HG02840 (cell line): ENCODE measurements at regions not wholly inside any gene's neighbourhood (a gene's known extent, or its start where the extent isn't known, plus 50 kb on each side); places are given as distances from the start of the nearest gene placed in this dataset.
"Not testable (repeated sequence)": the region's sequence is repeated elsewhere in the genome, so short reads cannot be mapped to it uniquely, and the experiment has no call there.

Experiments
- ATAC-seq: cut with Tn5 transposase; IDR thresholded peaks from one replicate; pipeline ENCODE4 v1.9.1; 2021; ENCODE audit warnings: mild to moderate bottlenecking, moderate library complexity, moderate number of reproducible peaks; ENCODE audit not compliant: unreplicated experiment, low FRiP score

DNA sequence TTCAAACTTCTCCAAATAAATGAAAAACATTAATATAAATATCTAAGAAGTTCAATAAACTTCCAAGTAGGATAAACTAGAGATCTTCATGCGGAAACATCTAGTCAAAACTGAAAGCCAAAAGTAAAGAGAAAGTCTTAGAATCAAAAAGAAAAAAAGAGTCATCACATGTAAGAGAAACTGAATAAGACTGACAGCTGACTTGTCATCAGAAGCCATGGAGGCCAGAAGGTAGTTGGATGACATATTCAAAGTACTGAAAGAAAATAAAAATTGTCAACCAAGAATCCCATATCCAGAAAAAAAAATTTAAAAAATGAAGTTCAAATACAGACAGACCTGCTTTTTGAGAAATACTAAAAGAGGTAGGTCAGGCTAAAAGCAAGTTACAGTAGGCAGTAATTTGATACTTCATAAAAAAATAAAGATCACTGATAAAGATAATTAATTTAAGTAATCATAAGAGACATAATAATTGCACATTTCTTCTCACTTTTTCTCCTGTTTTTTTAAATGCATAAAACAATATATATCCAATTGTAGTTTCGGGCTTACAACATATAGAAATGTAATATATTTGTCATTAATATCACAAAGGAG lies 327.6 kb upstream of the PCDH9 start:
- ATAC-seq: no peak

DNA sequence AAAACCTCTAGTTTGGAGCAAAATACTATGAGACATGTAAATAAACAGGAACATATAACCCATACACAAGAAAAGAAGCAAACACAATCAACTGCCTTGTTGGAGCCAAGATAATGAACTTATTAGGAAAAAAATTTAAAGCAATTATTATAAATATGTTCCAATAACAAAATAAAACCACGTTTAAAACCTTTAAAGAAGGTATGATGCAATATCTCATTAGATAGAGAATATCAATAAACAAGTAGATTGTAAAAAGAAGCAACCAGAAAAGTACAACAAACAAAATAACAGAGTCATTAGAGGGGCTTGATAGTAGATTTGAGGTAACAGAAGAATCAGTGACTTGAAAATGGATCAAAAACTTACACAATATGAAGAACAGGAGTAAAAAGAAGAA lies 327.0 kb upstream of the PCDH9 start:
- no peak for ATAC-seq

DNA sequence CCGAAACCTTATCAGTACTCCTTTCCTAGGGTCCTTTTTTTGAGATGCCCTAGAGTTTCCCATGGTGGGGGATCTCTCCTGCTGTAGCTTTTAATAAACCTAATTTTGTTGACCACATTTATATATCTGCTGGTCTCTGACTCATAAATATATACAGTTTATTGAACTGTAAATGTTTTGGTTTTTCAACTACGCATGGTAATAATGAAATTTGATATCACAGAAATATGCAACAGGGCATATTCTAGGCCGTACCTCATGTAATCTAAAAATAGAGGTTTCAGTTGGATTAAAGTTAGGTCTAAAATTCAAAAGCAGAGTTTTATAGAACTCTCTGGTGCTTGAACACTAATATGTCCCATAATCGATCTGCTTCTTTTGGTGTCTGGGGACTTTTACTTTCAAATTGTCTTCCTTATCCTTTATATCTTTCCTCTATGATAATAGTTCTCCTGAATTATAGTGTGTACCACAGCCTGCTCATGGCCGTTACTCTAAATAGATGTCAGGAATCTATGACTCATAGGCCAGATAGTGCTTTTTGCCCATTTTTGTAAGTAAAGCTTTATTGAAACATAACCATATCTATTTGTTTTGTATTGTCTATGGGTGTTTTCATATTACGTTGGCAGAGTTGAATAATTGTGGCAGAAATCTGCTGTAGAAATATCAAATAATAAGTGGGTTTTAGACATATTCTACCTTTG lies 324.8 kb upstream of the PCDH9 start:
- ATAC-seq: no peak

DNA sequence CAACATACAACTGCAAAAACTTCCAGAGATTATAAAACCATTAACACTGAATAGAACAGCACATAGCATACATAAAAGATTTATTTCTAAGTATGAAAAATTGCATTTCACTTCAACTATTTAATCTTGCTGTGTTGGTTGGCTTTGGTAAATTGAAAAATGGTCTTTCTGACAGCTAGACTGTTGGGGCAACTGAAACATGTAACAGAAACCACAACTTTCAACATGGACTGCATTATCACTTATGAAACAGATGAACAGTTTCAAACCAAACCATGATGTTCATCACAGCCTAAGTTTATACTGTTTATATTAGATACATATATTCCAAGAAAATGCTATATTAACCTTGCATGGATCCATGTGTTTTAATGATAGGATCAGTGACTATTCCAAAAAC lies 324.1 kb upstream of the PCDH9 start:
- no peak for ATAC-seq

DNA sequence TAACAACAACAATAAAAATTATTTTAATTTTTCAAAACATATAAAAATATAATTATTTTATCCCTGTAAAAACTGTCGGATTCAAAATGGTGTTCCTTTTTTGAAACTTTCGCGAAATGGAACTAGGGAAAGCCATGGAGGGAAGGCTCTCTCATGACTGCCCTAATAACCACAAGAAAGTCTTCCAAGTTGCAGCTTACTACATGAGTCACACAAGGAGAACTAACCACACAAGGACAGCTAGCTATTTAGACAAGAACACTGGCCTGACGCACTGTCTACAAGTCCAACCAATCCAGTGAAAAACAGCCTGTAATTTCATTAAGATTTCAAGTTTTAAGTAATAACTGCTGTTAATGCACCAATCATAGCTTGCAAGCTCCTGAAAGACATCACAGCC lies 319.2 kb upstream of the PCDH9 start:
- ATAC-seq: no peak

DNA sequence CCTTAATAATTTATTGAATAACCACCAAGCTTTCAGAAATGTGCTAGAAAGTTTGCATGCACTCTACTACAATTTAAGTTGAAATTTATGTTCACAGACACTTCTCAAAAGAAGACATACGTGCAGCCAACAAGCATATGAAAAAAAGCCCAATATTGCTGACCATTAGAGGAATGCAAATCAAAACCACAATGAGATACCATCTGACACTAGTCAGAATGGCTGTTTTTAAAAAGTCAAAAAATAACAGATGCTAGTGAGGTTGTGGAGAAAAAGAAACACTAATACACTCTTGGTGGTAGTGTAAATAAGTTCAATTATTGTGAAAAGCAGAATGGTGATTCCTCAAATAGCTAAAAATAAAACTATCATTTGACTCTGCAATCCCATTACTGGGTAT lies 308.8 kb upstream of the PCDH9 start:
- ATAC-seq: no peak

DNA sequence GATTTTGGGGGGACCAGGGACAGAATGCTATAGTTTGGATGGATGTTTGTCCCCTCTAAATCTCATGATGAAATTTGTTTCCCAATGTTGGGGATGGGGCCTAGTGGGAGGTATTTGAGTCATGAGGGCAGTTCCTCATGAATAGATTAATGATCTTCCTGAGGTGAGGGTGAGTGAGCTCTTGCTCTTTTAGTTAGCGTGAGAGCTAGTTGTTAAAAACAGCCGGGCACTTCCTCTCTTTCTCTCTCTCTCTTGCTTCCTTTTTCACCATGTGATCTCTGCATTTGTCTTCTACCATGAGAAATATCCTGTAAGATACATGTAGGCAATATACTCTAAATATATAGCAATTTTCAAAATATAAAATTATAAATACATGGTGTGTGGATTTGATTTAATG lies 290.8 kb upstream of the PCDH9 start:
- no peak for ATAC-seq

DNA sequence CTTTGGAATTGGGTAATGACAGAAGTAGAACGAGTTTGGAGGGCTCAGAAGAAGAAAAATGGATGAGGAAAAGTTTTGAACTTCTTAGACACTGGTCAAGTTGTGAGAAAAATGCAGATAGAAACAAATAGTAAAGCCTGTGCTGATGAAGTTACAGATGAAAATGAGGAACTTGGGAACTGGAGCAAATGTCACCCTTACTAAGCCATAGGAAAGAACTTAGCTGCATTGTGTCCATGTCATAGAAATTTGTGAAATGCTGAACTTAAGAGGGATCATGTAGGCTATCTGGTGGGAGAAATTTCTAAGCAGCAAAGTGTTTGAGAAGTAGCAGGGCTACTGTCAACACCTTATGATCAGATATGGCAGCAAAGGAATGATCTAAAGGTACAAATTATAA lies 289.2 kb upstream of the PCDH9 start:
- no peak for ATAC-seq

DNA sequence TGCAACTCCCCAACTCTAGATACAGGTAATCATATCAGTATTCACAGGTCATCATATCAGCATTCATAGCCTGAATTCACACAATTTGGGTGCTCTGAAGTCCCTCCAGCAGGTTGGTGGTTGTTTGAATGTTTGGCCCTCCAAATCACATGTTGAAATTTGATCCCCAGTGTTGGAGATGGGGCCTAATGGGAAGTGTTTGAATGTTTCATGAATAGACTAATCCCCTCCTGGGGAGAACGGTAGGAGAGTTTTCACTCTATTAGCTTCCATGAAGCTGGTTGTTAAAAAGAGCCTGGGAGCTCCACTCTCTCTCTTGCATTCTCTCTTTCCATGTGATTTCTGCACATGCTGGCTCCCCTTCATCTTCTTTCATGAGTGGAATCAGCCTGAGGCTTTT lies 288.6 kb upstream of the PCDH9 start:
- ATAC-seq: no peak

DNA sequence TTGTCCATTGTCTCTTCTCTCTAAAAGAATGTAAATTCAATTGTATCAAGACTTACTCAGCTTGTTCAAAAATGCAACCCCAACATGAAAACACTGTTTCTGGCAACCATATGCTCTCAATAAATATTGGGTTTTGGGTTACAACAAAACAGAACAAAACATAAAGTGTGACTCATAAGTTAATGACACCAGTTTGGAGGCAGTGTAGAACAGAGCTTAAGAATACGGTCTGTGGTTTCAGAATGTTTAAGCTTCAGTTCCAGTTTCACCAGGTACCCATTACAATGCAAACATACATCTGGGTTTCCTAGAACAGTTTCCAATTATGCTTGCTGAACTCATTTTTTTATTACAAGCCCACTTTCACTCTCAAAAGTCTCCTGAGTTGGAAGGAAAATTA lies 285.8 kb upstream of the PCDH9 start:
- no peak for ATAC-seq

DNA sequence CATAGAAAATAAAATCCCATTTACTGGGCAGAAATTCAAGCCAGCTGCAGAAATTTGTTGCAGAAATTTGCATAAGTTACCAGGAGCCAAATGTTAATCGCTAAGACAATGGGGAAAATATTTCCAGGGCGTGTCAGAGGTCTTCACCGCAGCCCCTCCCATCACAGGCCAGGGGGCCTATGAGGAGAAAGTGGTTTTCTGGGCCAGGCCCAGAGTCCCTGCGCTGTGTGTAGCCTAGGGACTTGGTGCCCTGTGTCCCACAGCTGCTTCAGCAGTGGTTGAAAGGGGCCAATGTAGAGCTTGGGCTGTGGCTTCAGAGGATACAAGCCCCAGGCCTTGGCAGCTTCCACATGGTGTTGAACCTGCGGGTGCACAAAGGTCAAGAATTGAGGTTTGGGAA lies 278.9 kb upstream of the PCDH9 start:
- no peak for ATAC-seq

DNA sequence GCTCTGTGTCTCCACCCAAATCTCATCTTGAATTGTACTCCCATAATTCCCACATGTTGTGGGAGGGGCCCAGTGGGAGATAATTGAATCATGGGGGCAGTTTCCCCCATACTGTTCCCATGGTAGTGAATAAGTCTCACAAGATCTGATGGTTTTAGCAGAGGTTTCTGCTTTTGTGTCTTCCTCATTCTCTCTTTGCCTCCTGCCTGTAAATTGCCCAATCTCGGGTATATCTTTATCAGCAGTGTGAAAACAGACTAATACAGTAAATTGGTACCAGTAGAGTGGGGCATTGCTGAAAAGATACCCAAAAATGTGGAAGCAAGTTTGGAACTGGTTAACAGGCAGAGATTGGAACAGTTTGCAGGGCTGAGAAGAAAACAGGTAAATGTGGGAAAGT lies 278.1 kb upstream of the PCDH9 start:
- not testable (repeated sequence) for ATAC-seq

DNA sequence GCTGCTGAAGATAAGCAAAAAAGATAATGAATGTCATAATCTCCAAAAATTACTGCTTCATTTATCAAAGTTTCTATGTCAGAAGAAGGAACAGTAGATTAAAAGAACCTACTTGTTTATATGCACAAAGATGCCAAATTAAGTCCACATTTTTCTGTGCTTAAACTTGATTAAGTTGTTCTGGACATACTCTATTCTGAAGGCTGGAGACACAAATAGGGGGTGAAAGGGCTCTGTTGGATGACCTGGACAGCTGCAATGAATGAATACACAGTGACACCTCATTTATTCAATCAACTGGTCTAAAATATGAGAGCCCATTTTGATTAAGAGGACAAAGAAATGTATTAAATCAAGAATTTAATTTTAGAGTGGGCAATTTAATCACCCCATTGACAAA lies 276.3 kb upstream of the PCDH9 start:
- no peak for ATAC-seq

DNA sequence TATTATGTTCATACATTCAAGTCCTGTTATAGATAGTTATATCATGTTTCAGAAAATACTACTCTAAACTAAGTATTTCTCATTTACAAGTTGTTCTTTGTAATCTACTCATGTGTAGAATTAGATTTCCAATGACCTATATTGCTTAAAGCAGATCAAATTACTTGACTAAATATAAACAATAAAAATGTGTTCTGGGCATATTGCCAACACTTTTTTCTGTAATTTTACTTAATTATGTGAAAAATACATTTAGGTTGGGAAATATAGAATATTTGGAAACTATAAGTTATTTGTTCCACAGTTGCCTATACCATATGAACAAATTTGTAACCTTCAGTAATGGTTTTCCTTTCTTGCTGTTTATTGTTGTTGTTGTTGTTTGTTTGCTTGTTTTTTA lies 275.2 kb upstream of the PCDH9 start:
- no peak for ATAC-seq

DNA sequence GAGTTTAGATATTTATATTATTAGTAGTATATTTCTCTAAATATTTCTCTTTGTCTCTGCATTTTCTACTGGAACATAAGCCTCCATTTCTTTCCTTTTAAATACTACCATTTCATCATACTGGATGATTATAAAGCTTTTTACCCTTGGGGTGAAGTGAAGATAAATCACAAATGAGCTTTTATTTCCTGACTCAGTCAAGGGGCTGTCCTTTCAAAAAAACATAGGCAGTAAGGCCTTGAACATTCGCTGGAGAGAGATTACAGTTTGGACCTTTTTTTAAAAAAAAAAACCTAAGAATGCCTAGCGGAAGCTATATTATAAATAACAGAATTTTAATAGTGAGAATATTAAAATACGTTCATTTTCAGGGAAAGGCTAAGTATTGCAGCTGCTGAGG lies 268.8 kb upstream of the PCDH9 start:
- ATAC-seq: no peak

DNA sequence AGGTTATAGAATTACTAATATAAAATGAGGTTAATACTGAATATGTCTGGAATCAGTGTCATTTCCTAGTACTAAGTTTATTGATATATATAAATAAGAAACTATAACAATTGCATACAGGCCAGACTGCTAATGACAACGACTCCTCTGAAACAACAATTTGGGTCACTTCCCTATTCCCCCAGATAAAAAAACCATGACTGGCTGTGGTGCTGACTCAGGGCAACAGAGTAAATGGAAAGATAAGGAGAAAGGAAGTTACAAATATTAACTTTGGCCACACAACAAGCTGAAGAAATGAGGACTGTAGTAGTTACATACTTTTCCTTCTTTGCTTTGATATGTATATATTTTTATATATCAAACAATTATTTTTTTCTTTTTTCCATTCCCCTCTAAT lies 263.7 kb upstream of the PCDH9 start:
- ATAC-seq: no peak

DNA sequence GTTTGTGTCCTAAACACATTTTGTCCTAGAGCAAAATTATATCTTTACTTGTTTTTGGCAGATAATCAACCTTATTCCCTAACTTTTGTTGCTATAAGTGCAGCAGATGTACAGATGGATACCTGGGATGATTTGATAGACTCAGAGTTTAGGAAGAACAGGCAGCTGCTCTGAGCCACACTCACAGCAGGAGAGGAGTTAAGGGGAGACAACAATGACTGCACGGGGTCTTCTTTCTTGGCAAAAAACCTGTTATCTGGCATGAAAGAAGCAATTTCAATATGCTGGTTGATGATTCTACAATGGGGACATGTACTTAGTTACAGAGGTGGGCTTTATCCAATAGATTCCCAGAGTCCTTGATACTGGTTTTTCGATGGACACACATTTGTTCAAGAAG lies 258.9 kb upstream of the PCDH9 start:
- no peak for ATAC-seq

DNA sequence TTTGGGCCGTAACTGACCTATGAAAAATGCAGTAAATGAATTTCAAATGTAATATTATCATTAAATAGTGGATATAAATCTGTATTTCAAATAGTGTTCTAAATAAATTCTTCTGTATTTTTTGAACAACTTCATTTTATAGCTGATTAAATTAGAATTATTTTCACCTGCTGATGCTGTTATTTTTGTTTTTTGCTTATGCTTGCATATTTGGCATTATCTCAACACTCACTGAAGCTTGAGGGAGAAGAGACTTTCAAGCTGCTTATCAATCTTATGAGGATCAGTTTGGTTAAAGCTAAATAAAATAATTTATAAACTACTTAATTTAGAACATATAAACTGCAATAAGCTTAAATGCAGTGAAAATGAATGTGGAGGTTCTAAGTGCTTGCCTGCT lies 251.3 kb upstream of the PCDH9 start:
- no peak for ATAC-seq

DNA sequence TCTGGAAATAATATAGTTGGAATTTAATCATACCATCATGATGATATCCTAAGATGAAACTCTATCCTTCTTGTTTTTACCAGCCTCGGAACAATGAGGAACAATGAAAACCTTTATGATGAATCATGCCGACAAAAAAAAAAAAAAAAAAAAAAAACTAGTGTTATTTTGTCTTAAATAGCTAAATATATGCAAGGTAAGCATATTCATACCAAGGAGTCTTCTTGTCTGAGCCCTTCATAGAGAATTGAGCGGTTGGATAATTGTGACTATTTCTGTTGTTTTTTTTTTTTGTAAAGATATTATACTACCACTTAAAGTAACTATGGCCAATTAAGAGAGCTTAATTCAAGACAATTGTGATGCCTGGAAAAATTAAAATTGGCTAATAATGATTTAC lies 244.0 kb upstream of the PCDH9 start:
- no peak for ATAC-seq

DNA sequence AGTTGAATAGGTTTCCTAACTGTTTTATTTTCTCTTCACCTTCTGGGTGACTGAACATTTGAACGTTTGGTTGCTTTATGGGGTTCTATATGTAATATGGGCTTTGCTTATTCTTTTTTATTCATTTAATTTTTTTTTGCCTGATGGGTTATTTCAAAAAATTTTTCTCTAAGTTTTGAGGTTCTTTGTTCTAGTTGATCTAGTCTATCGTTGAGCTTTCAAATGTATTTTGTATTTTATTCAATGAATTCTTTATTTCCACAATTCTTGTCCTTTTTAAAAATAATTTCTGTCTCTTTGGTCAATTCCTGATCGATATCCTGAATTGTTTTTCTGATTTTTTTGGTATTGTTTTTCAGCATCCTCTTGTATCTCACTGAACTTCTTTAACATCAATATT lies 239.5 kb upstream of the PCDH9 start:
- no peak for ATAC-seq

DNA sequence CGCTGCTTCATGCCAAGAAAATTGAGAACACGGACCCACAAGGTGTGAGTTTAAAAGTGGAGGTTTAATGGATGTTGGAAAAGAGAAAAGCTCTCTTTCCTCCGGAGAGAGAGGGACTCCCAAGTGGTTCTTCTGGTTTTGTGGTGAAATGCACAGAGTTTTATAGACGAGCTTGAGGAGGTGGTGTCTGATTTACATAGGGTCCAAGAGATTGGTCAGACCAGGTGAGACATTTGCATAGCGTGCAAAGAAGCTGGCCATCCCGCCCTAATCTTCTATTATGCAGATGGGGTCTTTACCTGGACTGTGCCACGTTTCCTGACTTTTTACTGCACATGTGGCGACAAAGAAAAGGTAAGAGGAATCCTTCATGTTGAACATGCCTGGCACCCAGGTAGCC lies 236.4 kb upstream of the PCDH9 start:
- no peak for ATAC-seq

DNA sequence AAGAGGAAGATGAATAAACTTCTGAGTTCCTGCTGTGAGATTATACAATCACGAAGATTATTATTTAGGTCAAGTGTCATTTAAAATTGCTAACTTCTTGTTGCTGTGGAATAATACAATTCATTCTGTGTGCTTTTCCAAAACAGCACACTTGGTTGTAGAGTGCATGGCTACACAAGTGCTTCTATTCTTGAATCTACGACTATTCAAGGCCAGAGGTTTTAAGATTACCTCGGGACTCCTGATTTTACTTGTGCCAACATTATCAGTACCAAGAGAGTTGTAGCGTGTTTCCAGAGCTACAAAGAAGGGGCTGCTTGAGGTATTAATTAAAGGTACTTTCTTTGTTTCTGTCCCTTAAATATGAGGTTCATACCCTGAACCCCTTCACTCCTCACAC lies 234.0 kb upstream of the PCDH9 start:
- no peak for ATAC-seq

DNA sequence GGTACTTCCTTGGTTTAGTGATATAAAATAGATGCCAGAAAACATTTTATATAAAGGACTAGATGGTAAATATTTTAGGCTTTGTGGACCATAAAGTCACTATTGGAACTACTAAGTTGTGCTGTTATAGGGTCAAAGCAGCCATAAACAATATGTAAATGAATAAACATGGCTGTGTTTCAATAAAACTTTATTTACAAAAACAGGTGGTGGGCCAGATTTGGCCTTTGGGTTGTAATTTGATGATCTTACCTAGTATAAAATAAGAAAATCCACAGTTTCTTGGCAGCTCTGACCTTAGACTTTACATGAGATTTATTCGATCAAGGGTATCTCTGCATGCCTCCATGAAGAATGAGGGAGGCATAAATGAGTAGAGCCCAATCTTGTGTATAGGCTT lies 232.0 kb upstream of the PCDH9 start:
- ATAC-seq: no peak
